MG63 (cell line): ENCODE measurements at regions not wholly inside any gene's neighbourhood (a gene's known extent, or its start where the extent isn't known, plus 50 kb on each side); places are given as distances from the start of the nearest gene placed in this dataset.

Experiments used
- DNase-seq: peaks from one replicate; pipeline ENCODE4 v3.0.0-alpha.2; 2020
- H3K27me3 ChIP-seq: fragments of 250-450 bp; sonication (Bioruptor Pico); 2 replicates; pipeline ENCODE4 v1.5.1; 2020; ENCODE audit warnings: mild to moderate bottlenecking, moderate library complexity
- H3K36me3 ChIP-seq: fragments of 250-450 bp; sonication (Bioruptor Pico); 2 replicates; pipeline ENCODE4 v1.5.1; 2020; ENCODE audit warnings: mild to moderate bottlenecking, moderate library complexity
- H3K4me3 ChIP-seq: fragments of 250-450 bp; sonication (Bioruptor Pico); 2 replicates; pipeline ENCODE4 v1.5.1; 2020; ENCODE audit warnings: mild to moderate bottlenecking, moderate library complexity
- H3K9me3 ChIP-seq: fragments of 250-450 bp; sonication (Bioruptor Pico); 2 replicates; pipeline ENCODE4 v1.5.1; 2020; ENCODE audit warnings: mild to moderate bottlenecking, moderate library complexity

DNA sequence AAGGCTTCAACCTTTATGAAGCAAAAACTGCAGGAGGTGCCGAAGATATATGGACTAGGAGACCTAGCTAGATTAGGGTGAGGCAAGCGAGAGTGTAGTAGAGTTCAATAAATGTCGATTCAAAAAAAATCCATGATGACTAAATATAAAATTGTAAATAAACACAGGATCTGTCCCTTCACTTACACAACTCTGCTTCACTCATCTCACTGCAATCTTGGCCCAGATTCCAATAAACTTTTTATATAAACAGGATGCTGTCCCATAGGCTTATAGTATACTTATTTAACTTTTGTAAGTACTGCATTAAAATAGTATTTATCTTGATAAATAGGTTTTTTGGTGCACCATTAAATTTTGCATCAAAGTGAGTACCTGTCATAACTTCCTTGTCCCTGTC is 648.4 kb upstream of the NRSN1 start:
- DNase-seq = no peak
- H3K36me3 ChIP-seq = no peaks in the 10 kb centered on the region
- no peaks in the 10 kb centered on the region for H3K27me3 ChIP-seq
- no peak overlapping the region for H3K4me3 ChIP-seq
- no peaks in the 10 kb centered on the region for H3K9me3 ChIP-seq

DNA sequence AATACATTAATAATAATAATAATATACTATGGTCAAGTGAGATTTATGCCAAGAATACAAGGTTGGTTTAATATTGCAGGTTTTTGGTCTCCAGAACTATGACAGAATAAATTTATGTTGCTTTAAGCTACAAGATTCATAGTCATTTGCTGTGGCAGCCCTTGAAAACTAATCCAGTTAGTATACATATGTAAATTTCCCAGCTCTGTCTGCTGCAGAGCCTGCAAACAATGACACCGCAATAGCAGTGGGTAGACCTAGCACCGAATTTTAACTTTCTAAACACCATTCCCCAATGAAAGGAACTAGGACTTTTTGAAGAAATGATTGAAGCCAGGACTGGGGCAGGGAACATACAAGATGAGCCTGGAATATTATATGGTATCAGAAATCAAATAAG is 647.7 kb upstream of the NRSN1 start:
- Histone ChIP-seq H3K27me3 (no peaks in the 10 kb centered on the region), H3K36me3 (no peaks in the 10 kb centered on the region), H3K9me3 (no peaks in the 10 kb centered on the region), H3K4me3 (no peak overlapping the region)
- no peak for DNase-seq

DNA sequence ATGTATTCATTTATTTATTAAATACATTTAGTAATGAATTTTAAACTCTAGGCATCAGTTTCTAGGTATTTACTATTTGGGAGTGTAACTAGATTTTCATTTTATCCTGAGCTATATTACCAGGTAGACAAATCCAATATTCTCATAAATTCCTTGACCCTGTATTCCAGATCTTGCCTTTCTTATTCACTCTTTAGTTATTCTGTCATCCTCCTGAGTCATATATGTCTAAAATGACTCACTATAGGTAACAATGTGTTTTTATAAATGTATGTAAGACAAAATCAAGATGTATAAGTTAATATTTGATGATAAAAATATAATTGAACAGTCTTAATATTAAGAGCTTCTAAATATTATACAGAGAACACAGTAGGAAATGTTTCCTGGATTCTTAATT is 642.1 kb upstream of the NRSN1 start:
- no peaks in the 10 kb centered on the region for H3K9me3 ChIP-seq
- H3K36me3 ChIP-seq = no peaks in the 10 kb centered on the region
- H3K27me3 ChIP-seq = no peaks in the 10 kb centered on the region
- no peak for DNase-seq
- no peak overlapping the region for H3K4me3 ChIP-seq

- no peak for DNase-seq
- Histone ChIP-seq H3K27me3 (no peaks in the 10 kb centered on the region), H3K36me3 (no peaks in the 10 kb centered on the region), H3K4me3 (no peak overlapping the region), H3K9me3 (no peaks in the 10 kb centered on the region)
These were observed 631.6 kb upstream of the NRSN1 start for GRCh38 chr6:23494367-23494766.

GRCh38 chr6:23498013-23498412 is 628.0 kb upstream of the NRSN1 start:
- H3K9me3 ChIP-seq = no peaks in the 10 kb centered on the region
- no peaks in the 10 kb centered on the region for H3K36me3 ChIP-seq
- H3K27me3 ChIP-seq = no peaks in the 10 kb centered on the region
- H3K4me3 ChIP-seq = no peak overlapping the region
- DNase-seq = no peak

DNA sequence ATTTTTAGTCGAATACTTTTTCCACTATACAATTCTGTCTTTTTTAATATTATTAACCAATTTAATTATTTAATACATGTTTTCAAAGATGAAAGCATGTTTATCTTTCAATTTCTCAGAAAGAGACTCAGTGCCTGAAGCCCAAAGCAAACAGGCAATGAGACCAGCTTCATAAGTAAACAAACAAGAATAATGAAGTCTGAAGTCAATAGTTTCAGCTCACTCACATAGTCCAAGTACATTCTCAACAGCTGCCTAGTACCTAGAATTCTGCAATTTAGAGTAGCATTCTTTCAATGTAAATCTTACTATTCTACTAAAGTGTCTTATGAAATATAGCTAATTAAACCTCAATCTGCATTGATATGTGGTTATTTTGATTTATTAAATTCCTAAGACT is 626.5 kb upstream of the NRSN1 start:
- no peaks in the 10 kb centered on the region for H3K36me3 ChIP-seq
- DNase-seq = no peak
- H3K9me3 ChIP-seq = no peaks in the 10 kb centered on the region
- no peak overlapping the region for H3K4me3 ChIP-seq
- no peaks in the 10 kb centered on the region for H3K27me3 ChIP-seq

GRCh38 chr6:23503173-23503572 is 622.8 kb upstream of the NRSN1 start:
- Histone ChIP-seq H3K27me3 (no peaks in the 10 kb centered on the region), H3K36me3 (no peaks in the 10 kb centered on the region), H3K9me3 (no peaks in the 10 kb centered on the region), H3K4me3 (no peak overlapping the region)
- no peak for DNase-seq

DNA sequence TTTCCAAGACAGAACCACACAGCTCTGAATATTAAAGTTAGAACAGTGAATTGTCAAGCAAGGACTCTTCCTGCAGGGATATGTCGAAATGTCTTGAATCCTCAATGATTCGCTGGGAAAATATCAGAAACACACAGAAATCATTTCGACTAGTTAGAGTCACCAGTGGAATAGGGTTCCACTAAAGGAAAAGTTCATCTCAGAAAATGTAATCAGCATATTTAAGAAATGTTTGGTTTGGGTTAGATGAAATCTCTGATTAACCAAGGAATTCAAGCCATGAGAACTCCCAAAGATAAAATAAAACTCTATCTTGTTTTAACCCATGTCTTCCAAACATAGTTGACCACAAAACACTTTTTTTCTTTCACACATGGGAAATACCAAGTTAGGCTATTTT is 621.0 kb upstream of the NRSN1 start:
- H3K4me3 ChIP-seq = no peak overlapping the region
- no peaks in the 10 kb centered on the region for H3K27me3 ChIP-seq
- no peaks in the 10 kb centered on the region for H3K9me3 ChIP-seq
- H3K36me3 ChIP-seq = no peaks in the 10 kb centered on the region
- no peak for DNase-seq

GRCh38 chr6:23510778-23511510 is 615.1 kb upstream of the NRSN1 start:
- H3K27me3 ChIP-seq = no peaks in the 10 kb centered on the region
- no peak overlapping the region for H3K4me3 ChIP-seq
- H3K9me3 ChIP-seq = no peaks in the 10 kb centered on the region
- no peaks in the 10 kb centered on the region for H3K36me3 ChIP-seq
- no peak for DNase-seq

DNA sequence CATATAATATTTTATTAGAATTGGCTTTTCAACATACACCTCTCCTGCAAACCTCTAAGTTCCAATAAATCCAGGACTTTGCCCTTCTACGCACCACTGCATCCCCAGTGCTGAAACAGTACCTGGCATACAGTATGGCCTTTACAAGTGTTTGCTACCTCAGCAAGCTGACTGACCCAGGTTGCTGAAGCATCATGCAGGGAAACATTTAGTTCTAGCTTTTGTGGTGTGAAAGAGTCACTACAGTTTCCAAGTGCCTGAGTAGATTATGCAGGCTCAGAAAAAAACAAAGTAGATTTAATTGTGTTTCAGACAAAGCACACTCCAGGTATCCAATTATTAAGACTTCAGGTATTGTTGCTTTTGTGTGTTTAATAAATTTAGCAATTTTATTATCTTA is 614.2 kb upstream of the NRSN1 start:
- no peak overlapping the region for H3K4me3 ChIP-seq
- H3K36me3 ChIP-seq = no peaks in the 10 kb centered on the region
- no peaks in the 10 kb centered on the region for H3K9me3 ChIP-seq
- DNase-seq = no peak
- H3K27me3 ChIP-seq = no peaks in the 10 kb centered on the region

DNA sequence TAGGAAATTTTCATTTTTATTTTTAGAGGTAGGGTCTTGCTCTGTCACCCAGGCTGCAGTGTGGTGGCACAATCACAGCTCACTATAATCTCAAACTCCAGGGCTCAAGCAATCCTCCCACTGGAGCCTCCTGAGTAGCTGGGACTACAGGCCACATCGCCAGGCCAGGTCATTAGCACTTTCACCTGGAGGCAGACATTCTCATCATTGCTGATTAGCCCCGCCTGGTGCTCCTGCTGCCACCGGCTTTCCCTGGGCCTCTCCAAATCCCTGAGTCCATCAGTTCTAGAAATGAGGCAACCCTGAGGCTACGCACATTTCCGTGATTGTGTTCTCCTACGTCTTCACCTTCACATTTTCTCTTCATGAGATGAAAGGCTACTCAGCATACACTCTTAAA is 607.7 kb upstream of the NRSN1 start:
- Histone ChIP-seq H3K27me3 (no peaks in the 10 kb centered on the region), H3K4me3 (no peak overlapping the region), H3K36me3 (no peaks in the 10 kb centered on the region), H3K9me3 (no peaks in the 10 kb centered on the region)
- no peak for DNase-seq

GRCh38 chr6:23522792-23523547 is 603.0 kb upstream of the NRSN1 start:
- Histone ChIP-seq H3K36me3 (no peaks in the 10 kb centered on the region), H3K9me3 (no peaks in the 10 kb centered on the region), H3K27me3 (no peaks in the 10 kb centered on the region), H3K4me3 (no peak overlapping the region)
- no peak for DNase-seq

- no peak overlapping the region for H3K4me3 ChIP-seq
- no peaks in the 10 kb centered on the region for H3K36me3 ChIP-seq
- no peak for DNase-seq
- H3K27me3 ChIP-seq = no peaks in the 10 kb centered on the region
- H3K9me3 ChIP-seq = no peaks in the 10 kb centered on the region
These were observed 602.2 kb upstream of the NRSN1 start for GRCh38 chr6:23523771-23524170.

GRCh38 chr6:23524548-23524947 is 601.5 kb upstream of the NRSN1 start:
- DNase-seq = no peak
- Histone ChIP-seq H3K4me3 (no peak overlapping the region), H3K36me3 (no peaks in the 10 kb centered on the region), H3K9me3 (no peaks in the 10 kb centered on the region), H3K27me3 (no peaks in the 10 kb centered on the region)

DNA sequence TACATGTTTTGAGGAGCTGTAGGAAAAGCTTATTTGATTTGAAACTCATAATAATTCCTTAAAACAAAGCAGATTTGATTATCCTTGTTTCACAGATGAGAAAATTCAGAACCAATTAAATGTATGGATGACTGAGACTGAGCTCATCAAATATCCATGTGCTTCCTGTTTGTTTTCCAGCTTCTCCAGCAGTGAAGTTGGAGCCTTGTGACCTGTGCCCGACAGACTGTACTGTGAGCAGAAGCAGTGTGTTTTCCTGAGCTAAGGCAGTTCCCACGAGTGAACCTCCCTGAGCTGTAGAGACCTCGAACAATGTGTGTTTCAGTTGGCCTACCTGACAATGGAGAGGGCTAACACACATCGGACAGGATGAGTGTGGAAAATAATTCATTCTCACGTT is 599.5 kb upstream of the NRSN1 start:
- no peaks in the 10 kb centered on the region for H3K36me3 ChIP-seq
- DNase-seq = no peak
- no peak overlapping the region for H3K4me3 ChIP-seq
- no peaks in the 10 kb centered on the region for H3K9me3 ChIP-seq
- no peaks in the 10 kb centered on the region for H3K27me3 ChIP-seq

- Histone ChIP-seq H3K4me3 (no peak overlapping the region), H3K36me3 (no peaks in the 10 kb centered on the region), H3K27me3 (no peaks in the 10 kb centered on the region), H3K9me3 (no peaks in the 10 kb centered on the region)
- DNase-seq = no peak
These were observed 596.1 kb upstream of the NRSN1 start for GRCh38 chr6:23529902-23530301.

DNA sequence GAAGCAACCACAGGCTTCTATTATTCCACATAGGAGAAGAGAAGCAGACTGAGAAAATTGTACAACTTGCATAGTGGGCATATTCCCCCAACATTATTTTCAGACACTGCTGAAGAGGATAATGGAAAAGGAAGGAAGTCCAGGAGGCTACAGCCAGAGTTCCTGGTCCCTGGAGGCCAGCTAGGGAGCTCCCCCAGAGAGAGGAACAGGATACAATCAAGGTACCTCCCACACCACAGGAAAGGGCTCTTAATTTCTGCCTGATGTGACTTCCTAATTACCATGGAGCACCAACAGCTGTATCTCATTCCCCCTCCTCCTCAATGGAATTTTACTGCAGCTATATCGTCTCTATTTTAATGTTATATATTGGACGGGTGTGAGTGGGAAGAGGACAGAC is 594.3 kb upstream of the NRSN1 start:
- Histone ChIP-seq H3K4me3 (no peak overlapping the region), H3K9me3 (no peaks in the 10 kb centered on the region), H3K27me3 (no peaks in the 10 kb centered on the region), H3K36me3 (no peaks in the 10 kb centered on the region)
- DNase-seq = no peak

GRCh38 chr6:23532227-23532626 is 593.8 kb upstream of the NRSN1 start:
- Histone ChIP-seq H3K27me3 (no peaks in the 10 kb centered on the region), H3K4me3 (no peak overlapping the region), H3K9me3 (no peaks in the 10 kb centered on the region), H3K36me3 (no peaks in the 10 kb centered on the region)
- DNase-seq = no peak
